ENCODE measurements at regions not wholly inside any gene's neighbourhood (a gene's known extent, or its start where the extent isn't known, plus 50 kb on each side); places are given as distances from the start of the nearest gene placed in this dataset.

DNA sequence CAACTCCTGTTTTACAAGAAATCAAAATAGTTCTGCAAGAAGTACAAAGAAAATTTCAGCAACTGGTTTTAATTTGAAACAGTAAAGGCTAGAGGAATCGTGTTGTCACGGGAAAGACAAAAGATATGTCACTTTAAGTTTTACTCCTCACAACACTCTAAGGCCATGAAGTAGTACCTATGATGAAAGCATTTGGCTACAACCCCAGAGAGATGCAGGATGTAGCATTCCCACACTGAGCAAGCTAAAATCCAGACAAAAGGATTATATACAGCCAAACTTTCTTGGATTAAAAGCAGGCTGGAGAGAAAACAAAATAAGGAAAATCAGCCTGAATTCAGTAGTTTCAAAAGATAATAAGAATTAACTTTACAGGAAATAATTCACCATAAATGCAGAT lies 245.5 kb upstream of the STEAP1 start:
- no peaks in the 10 kb centered on the region for H3K36me3 ChIP-seq
- no peaks in the 10 kb centered on the region for H3K27me3 ChIP-seq
- DNase-seq, result no peak
- TF ChIP-seq, protein P1, sequence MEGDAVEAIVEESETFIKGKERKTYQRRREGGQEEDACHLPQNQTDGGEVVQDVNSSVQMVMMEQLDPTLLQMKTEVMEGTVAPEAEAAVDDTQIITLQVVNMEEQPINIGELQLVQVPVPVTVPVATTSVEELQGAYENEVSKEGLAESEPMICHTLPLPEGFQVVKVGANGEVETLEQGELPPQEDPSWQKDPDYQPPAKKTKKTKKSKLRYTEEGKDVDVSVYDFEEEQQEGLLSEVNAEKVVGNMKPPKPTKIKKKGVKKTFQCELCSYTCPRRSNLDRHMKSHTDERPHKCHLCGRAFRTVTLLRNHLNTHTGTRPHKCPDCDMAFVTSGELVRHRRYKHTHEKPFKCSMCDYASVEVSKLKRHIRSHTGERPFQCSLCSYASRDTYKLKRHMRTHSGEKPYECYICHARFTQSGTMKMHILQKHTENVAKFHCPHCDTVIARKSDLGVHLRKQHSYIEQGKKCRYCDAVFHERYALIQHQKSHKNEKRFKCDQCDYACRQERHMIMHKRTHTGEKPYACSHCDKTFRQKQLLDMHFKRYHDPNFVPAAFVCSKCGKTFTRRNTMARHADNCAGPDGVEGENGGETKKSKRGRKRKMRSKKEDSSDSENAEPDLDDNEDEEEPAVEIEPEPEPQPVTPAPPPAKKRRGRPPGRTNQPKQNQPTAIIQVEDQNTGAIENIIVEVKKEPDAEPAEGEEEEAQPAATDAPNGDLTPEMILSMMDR (IDR thresholded peaks at IDR 0.05; ENCODE audit: low read depth, low read length), result no peak
- no peaks in the 10 kb centered on the region for H3K9me3 ChIP-seq
- no peaks in the 10 kb centered on the region for H3K4me1 ChIP-seq
- H3K4me3 ChIP-seq (ENCODE audit: low read depth, low read length), result no peak overlapping the region

DNA sequence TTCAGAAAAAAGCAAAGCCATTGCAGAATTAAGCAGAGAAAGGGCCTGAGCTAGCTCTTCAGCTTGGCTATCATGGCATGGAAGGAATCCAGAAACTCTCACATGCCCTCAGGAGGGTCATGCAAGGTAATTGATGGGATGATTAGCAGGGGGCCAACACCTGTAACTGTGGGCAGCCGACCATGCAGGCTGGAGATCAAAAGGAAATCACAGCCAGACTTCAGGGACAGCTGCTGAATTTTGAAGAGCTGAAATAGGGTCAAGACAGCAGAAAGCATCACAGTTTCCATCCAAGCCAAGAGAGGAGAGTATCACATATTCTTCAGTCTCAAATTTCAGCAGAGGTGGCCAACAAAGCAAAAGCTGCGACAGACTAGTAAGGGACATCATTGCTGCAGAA lies 239.6 kb upstream of the STEAP1 start:
- Histone ChIP-seq H3K9me3 (no peaks in the 10 kb centered on the region), H3K4me1 (no peaks in the 10 kb centered on the region), H3K36me3 (no peaks in the 10 kb centered on the region), H3K27me3 (no peaks in the 10 kb centered on the region), H3K4me3 (ENCODE audit: low read depth, low read length) (no peak overlapping the region)
- DNase-seq, result no peak
- TF ChIP-seq, protein P1 (IDR thresholded peaks at IDR 0.05; ENCODE audit: low read depth, low read length), result no peak

DNA sequence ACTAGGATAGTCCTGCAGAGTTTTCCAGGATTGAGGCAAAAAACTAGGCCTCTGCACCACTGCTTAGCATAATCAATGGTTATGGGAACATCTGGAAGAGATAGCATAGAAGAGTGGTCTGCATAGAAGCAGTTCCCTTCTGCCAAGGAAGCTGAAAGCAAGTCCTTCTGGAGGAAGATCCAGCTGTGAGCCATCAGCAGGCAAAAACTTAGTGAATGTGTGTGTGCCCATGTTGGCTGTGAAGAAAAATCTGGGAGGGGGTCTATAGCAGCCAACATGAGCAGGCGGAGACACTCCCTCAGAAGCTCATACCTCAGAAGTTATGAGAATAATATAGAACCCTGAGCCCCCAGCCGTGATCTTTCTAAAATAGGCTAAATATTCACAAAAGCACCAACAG lies 228.1 kb upstream of the STEAP1 start:
- Histone ChIP-seq H3K4me1 (no peaks in the 10 kb centered on the region), H3K4me3 (ENCODE audit: low read depth, low read length) (no peak overlapping the region), H3K36me3 (no peaks in the 10 kb centered on the region), H3K9me3 (no peaks in the 10 kb centered on the region), H3K27me3 (no peaks in the 10 kb centered on the region)
- TF ChIP-seq, protein P1 (IDR thresholded peaks at IDR 0.05; ENCODE audit: low read depth, low read length), result no peak
- no peak for DNase-seq

DNA sequence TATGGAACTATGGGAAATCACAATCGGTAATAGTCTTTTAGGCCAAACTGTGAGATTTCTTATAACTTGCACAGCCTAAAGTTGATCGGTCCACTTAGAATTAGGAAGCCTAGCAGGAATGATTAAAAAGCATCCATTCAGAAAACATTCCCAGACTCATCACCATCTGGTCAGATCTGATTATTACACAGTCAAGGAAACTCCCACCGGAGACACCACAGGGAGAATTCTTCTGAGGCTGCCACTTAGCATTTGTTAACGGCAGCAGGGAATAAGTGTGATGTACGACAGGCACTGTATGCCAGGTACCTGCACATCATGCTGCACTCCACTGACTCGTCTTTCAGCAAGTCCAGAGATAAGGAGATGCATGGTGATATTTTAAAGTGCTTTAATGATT lies 227.6 kb upstream of the STEAP1 start:
- H3K36me3 ChIP-seq, result no peaks in the 10 kb centered on the region
- DNase-seq, result no peak
- no peaks in the 10 kb centered on the region for H3K27me3 ChIP-seq
- H3K4me3 ChIP-seq (ENCODE audit: low read depth, low read length), result no peak overlapping the region
- no peaks in the 10 kb centered on the region for H3K4me1 ChIP-seq
- no peaks in the 10 kb centered on the region for H3K9me3 ChIP-seq
- TF ChIP-seq, protein P1 (IDR thresholded peaks at IDR 0.05; ENCODE audit: low read depth, low read length), result no peak

DNA sequence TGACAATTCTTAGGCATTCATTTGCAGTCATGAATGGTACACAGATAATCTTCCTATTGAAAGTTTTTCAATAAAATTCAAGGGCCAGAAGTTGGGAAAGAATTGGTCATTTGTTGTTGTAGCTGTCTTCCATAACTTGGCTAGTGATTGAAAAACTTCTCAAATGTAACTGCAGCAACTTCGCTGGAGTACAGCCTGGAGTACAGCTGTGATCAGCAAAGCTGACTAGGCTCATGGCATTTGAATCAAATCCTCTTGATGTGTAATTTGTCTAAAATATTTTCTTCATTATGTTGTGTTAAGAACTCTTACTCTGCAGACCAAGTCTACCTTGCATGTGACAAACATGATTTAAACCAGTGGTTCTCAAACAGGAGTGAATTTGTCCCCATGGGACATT lies 226.5 kb upstream of the STEAP1 start:
- DNase-seq, result no peak
- no peaks in the 10 kb centered on the region for H3K36me3 ChIP-seq
- TF ChIP-seq, protein P1 (IDR thresholded peaks at IDR 0.05; ENCODE audit: low read depth, low read length), result no peak
- no peaks in the 10 kb centered on the region for H3K4me1 ChIP-seq
- no peaks in the 10 kb centered on the region for H3K27me3 ChIP-seq
- no peaks in the 10 kb centered on the region for H3K9me3 ChIP-seq
- H3K4me3 ChIP-seq (ENCODE audit: low read depth, low read length), result no peak overlapping the region

DNA sequence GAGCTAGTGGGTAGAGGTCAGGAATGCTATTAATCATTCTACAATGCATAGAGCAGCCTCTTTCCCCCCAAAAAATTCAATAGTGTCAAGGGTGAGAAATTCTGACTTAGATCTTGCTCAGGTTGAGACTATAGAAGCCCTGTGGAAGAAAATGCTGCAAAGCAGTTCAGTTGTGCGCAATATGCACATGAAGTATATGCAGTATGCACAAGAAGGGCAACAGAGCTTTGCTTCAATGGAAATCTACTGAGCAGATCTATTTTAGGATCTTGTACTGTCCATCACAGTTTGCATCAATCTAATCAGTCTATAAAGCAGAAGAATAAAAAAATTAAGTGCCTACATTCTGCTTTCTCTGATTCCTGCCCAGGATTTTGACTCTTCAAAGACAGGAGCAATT lies 225.8 kb upstream of the STEAP1 start:
- H3K36me3 ChIP-seq, result no peaks in the 10 kb centered on the region
- TF ChIP-seq, protein P1 (IDR thresholded peaks at IDR 0.05; ENCODE audit: low read depth, low read length), result no peak

More for the DNA sequence above, 225.8 kb upstream of the STEAP1 start:
- H3K4me3 ChIP-seq (ENCODE audit: low read depth, low read length), result no peak overlapping the region
- no peaks in the 10 kb centered on the region for H3K4me1 ChIP-seq
- H3K27me3 ChIP-seq, result no peaks in the 10 kb centered on the region
- no peaks in the 10 kb centered on the region for H3K9me3 ChIP-seq
- DNase-seq, result no peak

Data from BE2C (cell line).